ENCODE measurements at regions not wholly inside any gene's neighbourhood (a gene's known extent, or its start where the extent isn't known, plus 50 kb on each side); places are given as distances from the start of the nearest gene placed in this dataset.

- no peak for TF ChIP-seq CTCF (IDR thresholded peaks at IDR 0.05; ENCODE audit: borderline replicate concordance, extremely low read depth, low read length, poor library complexity, severe bottlenecking)
- no peak for TF ChIP-seq EZH2 (IDR thresholded peaks at IDR 0.05; ENCODE audit: borderline replicate concordance, low read depth, low read length, severe bottlenecking)
- no peaks in the 10 kb centered on the region for H3K9me3 ChIP-seq (ENCODE audit: insufficient read depth, low read length, severe bottlenecking)
- peaks cover 3% of the 10 kb centered on the region for H3K27me3 ChIP-seq (ENCODE audit: insufficient read depth, low read length, poor library complexity)
- no peaks in the 10 kb centered on the region for H3K36me3 ChIP-seq (ENCODE audit: insufficient read depth, low read length)
- H3K79me2 ChIP-seq (ENCODE audit: insufficient read depth, low read length): no peaks in the 10 kb centered on the region
- no peak overlapping the region for H3K4me2 ChIP-seq (ENCODE audit: insufficient read depth, low read length)
- no peak overlapping the region for H3K9ac ChIP-seq (ENCODE audit: low read depth, low read length)
- DNase-seq (no peak), ATAC-seq (ENCODE audit: insufficient read depth, low read depth) (no peak)
- no peaks in the 10 kb centered on the region for H3K4me1 ChIP-seq (ENCODE audit: insufficient read depth, low read length)
- no peak overlapping the region for H3K4me3 ChIP-seq (ENCODE audit: low read depth in 1 of 2, low read length in 2 of 2)
- no peak overlapping the region for H3K27ac ChIP-seq (ENCODE audit: low read length)
- no peak overlapping the region for H2AFZ ChIP-seq (ENCODE audit: low read depth, low read length)
- H4K20me1 ChIP-seq (ENCODE audit: insufficient read depth, low read length): no peaks in the 10 kb centered on the region; the same call in none of the 2 replicates
These were observed 230.7 kb downstream of the ENGASE start for GRCh38 chr17:79305376-79305767.

GRCh38 chr17:79304884-79305283 is 230.3 kb downstream of the ENGASE start:
- no peak overlapping the region for H3K27ac ChIP-seq (ENCODE audit: low read length)
- H3K9ac ChIP-seq (ENCODE audit: low read depth, low read length): no peak overlapping the region
- no peak overlapping the region for H3K4me3 ChIP-seq (ENCODE audit: low read depth in 1 of 2, low read length in 2 of 2)
- no peak overlapping the region for H3K4me2 ChIP-seq (ENCODE audit: insufficient read depth, low read length)
- no peaks in the 10 kb centered on the region for H3K4me1 ChIP-seq (ENCODE audit: insufficient read depth, low read length)
- ATAC-seq (ENCODE audit: insufficient read depth, low read depth): no peak
- no peaks in the 10 kb centered on the region for H3K79me2 ChIP-seq (ENCODE audit: insufficient read depth, low read length)
- no peaks in the 10 kb centered on the region for H3K9me3 ChIP-seq (ENCODE audit: insufficient read depth, low read length, severe bottlenecking)
- no peak for DNase-seq
- no peak for TF ChIP-seq CTCF (IDR thresholded peaks at IDR 0.05; ENCODE audit: borderline replicate concordance, extremely low read depth, low read length, poor library complexity, severe bottlenecking)
- TF ChIP-seq EZH2 (IDR thresholded peaks at IDR 0.05; ENCODE audit: borderline replicate concordance, low read depth, low read length, severe bottlenecking): no peak
- no peak overlapping the region for H2AFZ ChIP-seq (ENCODE audit: low read depth, low read length)
- no peaks in the 10 kb centered on the region; the same call in none of the 2 replicates for H4K20me1 ChIP-seq (ENCODE audit: insufficient read depth, low read length)
- no peaks in the 10 kb centered on the region for H3K36me3 ChIP-seq (ENCODE audit: insufficient read depth, low read length)
- H3K27me3 ChIP-seq (ENCODE audit: insufficient read depth, low read length, poor library complexity): peaks cover 3% of the 10 kb centered on the region

- peaks cover 3% of the 10 kb centered on the region for H3K27me3 ChIP-seq (ENCODE audit: insufficient read depth, low read length, poor library complexity)
- H3K4me3 ChIP-seq (ENCODE audit: low read depth in 1 of 2, low read length in 2 of 2): no peak overlapping the region
- no peaks in the 10 kb centered on the region for H3K79me2 ChIP-seq (ENCODE audit: insufficient read depth, low read length)
- TF ChIP-seq CTCF (IDR thresholded peaks at IDR 0.05; ENCODE audit: borderline replicate concordance, extremely low read depth, low read length, poor library complexity, severe bottlenecking) (no peak), EZH2 (IDR thresholded peaks at IDR 0.05; ENCODE audit: borderline replicate concordance, low read depth, low read length, severe bottlenecking) (no peak)
- no peak overlapping the region for H2AFZ ChIP-seq (ENCODE audit: low read depth, low read length)
- ATAC-seq (ENCODE audit: insufficient read depth, low read depth) (no peak), DNase-seq (no peak)
- H3K9ac ChIP-seq (ENCODE audit: low read depth, low read length): no peak overlapping the region
- H4K20me1 ChIP-seq (ENCODE audit: insufficient read depth, low read length): no peaks in the 10 kb centered on the region; the same call in none of the 2 replicates
- no peak overlapping the region for H3K27ac ChIP-seq (ENCODE audit: low read length)
- no peaks in the 10 kb centered on the region for H3K36me3 ChIP-seq (ENCODE audit: insufficient read depth, low read length)
- H3K9me3 ChIP-seq (ENCODE audit: insufficient read depth, low read length, severe bottlenecking): no peaks in the 10 kb centered on the region
- H3K4me2 ChIP-seq (ENCODE audit: insufficient read depth, low read length): no peak overlapping the region
- no peaks in the 10 kb centered on the region for H3K4me1 ChIP-seq (ENCODE audit: insufficient read depth, low read length)
These were observed 229.1 kb downstream of the ENGASE start for GRCh38 chr17:79303641-79304205.

Measured in DND-41 (cell line).